HCT116 (cell line): ENCODE measurements at regions not wholly inside any gene's neighbourhood (a gene's known extent, or its start where the extent isn't known, plus 50 kb on each side); places are given as distances from the start of the nearest gene placed in this dataset.

Experiments
- CEBPB ChIP-seq: IDR thresholded peaks from 2 replicates; pipeline ENCODE4 v1.6.1; 2012; ENCODE audit warnings: low read depth
- EGR1 ChIP-seq: IDR thresholded peaks from 2 replicates; pipeline ENCODE4 v1.6.1; 2012; ENCODE audit warnings: low read depth
- EZH2 ChIP-seq: fragments of 200-600 bp; sonication (generic); IDR thresholded peaks from 2 replicates; pipeline ENCODE4 v1.6.1; 2017; ENCODE audit warnings: antibody characterized with exemption, mixed run types
- EZH2phosphoT487 ChIP-seq: fragments of 200-600 bp; IDR thresholded peaks from 2 replicates; pipeline ENCODE4 v1.6.1; 2018; ENCODE audit warnings: antibody characterized with exemption, borderline replicate concordance
- JUND ChIP-seq: IDR thresholded peaks from 2 replicates; pipeline ENCODE4 v1.6.1; 2012
- POLR2A ChIP-seq: IDR thresholded peaks from 2 replicates; pipeline ENCODE4 v1.7.0; 2011; ENCODE audit warnings: borderline replicate concordance; ENCODE audit not compliant: insufficient read depth, insufficient read length; ENCODE audit errors: extremely low read depth
- POLR2AphosphoS5 ChIP-seq: IDR thresholded peaks from 2 replicates; pipeline ENCODE4 v1.6.1; 2011; ENCODE audit warnings: mild to moderate bottlenecking, low read depth, low read length, moderate library complexity
- SIN3A ChIP-seq: IDR thresholded peaks from 2 replicates; pipeline ENCODE4 v1.6.1; 2012; ENCODE audit warnings: low read depth
- TF ChIP-seq, protein P1 (sequence below): IDR thresholded peaks from 2 replicates; pipeline ENCODE4 v1.6.1; 2011; ENCODE audit warnings: mild to moderate bottlenecking, low read length, moderate library complexity; ENCODE audit not compliant: insufficient replicate concordance; ENCODE audit errors: extremely low read depth
- TF ChIP-seq, protein P2 (sequence below): IDR thresholded peaks from 2 replicates; pipeline ENCODE4 v1.6.1; 2012; ENCODE audit warnings: low read depth
- TF ChIP-seq, protein P3 (sequence below), 3 experiments: fragments of 200-600 bp in 1 of 3; sonication (generic) in 1 of 3; IDR thresholded peaks in 2 of 3; conservative IDR thresholded peaks in 1 of 3; 2 replicates each; pipeline ENCODE4 v1.5.1; 2012 to 2017; ENCODE audit warnings: low read depth in 2 of 3, low read length in 2 of 3, antibody characterized with exemption in 1 of 3, borderline replicate concordance in 1 of 3, control low read depth in 1 of 3, mild to moderate bottlenecking in 1 of 3, mixed read lengths in 1 of 3, mixed run types in 1 of 3, moderate library complexity in 1 of 3; ENCODE audit not compliant: insufficient read depth in 1 of 3
- TF ChIP-seq, protein P4 (sequence below): IDR thresholded peaks from 2 replicates; pipeline ENCODE4 v1.6.1; 2012

DNA sequence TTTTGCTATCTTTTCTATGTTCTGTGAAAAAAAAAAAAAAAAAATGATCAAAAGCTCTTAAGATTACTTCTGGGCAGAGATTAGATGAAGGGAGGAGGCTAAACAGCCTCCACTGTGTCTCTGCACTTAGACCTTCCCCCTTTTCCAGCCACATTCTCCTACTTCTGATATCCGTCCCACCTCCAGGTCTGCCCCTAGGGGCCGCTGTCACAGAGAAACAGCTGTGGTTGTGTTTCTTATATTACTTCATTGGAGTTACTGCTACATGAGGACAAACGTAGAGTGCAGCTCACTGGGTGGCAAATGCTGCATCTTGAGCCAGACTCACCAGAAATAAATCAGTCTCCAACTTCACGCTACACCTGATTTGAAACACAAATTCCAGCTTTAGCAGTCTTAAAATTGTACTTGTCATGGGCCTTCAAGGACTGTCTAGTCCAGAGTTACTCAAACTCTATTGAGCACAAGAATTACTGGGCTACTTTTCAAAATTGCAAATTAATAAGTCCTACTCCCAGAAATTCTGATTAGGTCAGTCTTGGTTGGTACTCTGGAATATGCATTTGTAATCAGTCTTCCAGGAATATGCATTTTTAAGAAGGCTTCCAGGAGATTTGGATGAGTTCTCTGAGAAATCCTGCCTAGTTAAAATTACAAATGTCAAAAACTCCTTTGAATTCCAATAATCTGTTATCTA, 125.2 kb upstream of the PTBP2 start:
- TF ChIP-seq POLR2A (no peak), EGR1 (no peak), JUND (no peak), EZH2phosphoT487 (no peak), EZH2 (no peak), SIN3A (no peak), POLR2AphosphoS5 (no peak), CEBPB (no peak)
- TF ChIP-seq, protein P1, sequence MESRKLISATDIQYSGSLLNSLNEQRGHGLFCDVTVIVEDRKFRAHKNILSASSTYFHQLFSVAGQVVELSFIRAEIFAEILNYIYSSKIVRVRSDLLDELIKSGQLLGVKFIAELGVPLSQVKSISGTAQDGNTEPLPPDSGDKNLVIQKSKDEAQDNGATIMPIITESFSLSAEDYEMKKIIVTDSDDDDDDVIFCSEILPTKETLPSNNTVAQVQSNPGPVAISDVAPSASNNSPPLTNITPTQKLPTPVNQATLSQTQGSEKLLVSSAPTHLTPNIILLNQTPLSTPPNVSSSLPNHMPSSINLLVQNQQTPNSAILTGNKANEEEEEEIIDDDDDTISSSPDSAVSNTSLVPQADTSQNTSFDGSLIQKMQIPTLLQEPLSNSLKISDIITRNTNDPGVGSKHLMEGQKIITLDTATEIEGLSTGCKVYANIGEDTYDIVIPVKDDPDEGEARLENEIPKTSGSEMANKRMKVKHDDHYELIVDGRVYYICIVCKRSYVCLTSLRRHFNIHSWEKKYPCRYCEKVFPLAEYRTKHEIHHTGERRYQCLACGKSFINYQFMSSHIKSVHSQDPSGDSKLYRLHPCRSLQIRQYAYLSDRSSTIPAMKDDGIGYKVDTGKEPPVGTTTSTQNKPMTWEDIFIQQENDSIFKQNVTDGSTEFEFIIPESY = no peak
- TF ChIP-seq, protein P2, sequence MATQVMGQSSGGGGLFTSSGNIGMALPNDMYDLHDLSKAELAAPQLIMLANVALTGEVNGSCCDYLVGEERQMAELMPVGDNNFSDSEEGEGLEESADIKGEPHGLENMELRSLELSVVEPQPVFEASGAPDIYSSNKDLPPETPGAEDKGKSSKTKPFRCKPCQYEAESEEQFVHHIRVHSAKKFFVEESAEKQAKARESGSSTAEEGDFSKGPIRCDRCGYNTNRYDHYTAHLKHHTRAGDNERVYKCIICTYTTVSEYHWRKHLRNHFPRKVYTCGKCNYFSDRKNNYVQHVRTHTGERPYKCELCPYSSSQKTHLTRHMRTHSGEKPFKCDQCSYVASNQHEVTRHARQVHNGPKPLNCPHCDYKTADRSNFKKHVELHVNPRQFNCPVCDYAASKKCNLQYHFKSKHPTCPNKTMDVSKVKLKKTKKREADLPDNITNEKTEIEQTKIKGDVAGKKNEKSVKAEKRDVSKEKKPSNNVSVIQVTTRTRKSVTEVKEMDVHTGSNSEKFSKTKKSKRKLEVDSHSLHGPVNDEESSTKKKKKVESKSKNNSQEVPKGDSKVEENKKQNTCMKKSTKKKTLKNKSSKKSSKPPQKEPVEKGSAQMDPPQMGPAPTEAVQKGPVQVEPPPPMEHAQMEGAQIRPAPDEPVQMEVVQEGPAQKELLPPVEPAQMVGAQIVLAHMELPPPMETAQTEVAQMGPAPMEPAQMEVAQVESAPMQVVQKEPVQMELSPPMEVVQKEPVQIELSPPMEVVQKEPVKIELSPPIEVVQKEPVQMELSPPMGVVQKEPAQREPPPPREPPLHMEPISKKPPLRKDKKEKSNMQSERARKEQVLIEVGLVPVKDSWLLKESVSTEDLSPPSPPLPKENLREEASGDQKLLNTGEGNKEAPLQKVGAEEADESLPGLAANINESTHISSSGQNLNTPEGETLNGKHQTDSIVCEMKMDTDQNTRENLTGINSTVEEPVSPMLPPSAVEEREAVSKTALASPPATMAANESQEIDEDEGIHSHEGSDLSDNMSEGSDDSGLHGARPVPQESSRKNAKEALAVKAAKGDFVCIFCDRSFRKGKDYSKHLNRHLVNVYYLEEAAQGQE = no peak
- TF ChIP-seq, protein P3, sequence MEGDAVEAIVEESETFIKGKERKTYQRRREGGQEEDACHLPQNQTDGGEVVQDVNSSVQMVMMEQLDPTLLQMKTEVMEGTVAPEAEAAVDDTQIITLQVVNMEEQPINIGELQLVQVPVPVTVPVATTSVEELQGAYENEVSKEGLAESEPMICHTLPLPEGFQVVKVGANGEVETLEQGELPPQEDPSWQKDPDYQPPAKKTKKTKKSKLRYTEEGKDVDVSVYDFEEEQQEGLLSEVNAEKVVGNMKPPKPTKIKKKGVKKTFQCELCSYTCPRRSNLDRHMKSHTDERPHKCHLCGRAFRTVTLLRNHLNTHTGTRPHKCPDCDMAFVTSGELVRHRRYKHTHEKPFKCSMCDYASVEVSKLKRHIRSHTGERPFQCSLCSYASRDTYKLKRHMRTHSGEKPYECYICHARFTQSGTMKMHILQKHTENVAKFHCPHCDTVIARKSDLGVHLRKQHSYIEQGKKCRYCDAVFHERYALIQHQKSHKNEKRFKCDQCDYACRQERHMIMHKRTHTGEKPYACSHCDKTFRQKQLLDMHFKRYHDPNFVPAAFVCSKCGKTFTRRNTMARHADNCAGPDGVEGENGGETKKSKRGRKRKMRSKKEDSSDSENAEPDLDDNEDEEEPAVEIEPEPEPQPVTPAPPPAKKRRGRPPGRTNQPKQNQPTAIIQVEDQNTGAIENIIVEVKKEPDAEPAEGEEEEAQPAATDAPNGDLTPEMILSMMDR (IDR thresholded peaks at IDR 0.05 in 2 of 3, conservative IDR thresholded peaks at IDR 0.05 in 1 of 3; ENCODE audit: borderline replicate concordance in 1 of 3, insufficient read depth in 1 of 3, low read depth in 2 of 3, low read length in 2 of 3) = peak; percentile 35 to 87 (median 85); a peak in 5 of 6 replicates
- TF ChIP-seq, protein P4, sequence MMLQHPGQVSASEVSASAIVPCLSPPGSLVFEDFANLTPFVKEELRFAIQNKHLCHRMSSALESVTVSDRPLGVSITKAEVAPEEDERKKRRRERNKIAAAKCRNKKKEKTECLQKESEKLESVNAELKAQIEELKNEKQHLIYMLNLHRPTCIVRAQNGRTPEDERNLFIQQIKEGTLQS = no peak
